ENCODE measurements at regions not wholly inside any gene's neighbourhood (a gene's known extent, or its start where the extent isn't known, plus 50 kb on each side); places are given as distances from the start of the nearest gene placed in this dataset.

GRCh38 chr20:58092871-58093270, 135.6 kb downstream of the ANKRD60 start:
- Histone ChIP-seq H3K9ac (ENCODE audit: low read length) (no peak overlapping the region), H3K27me3 (ENCODE audit: low read depth, low read length) (peaks cover 51% of the 10 kb centered on the region), H3K9me3 (ENCODE audit: insufficient read depth, low read length) (no peaks in the 10 kb centered on the region), H4K20me1 (ENCODE audit: insufficient read depth, low read length) (no peaks in the 10 kb centered on the region), H2AFZ (ENCODE audit: low read depth, low read length) (no peak overlapping the region), H3K79me2 (ENCODE audit: low read length) (no peaks in the 10 kb centered on the region), H3K4me3 (ENCODE audit: low read length) (no peak overlapping the region), H3K4me2 (ENCODE audit: low read length) (no peak overlapping the region), H3K4me1 (ENCODE audit: low read length) (no peaks in the 10 kb centered on the region), H3K36me3 (replicated peaks; ENCODE audit: low read depth, low read length) (no peaks in the 10 kb centered on the region), H3K27ac (ENCODE audit: low read length) (no peak overlapping the region)
- TF ChIP-seq EZH2phosphoT487 (IDR thresholded peaks at IDR 0.05; ENCODE audit: low read depth) (no peak), CTCF (IDR thresholded peaks at IDR 0.05; ENCODE audit: low read depth, low read length) (no peak)

GRCh38 chr20:58092353-58092752, 136.1 kb downstream of the ANKRD60 start:
- Histone ChIP-seq H3K4me3 (ENCODE audit: low read length) (no peak overlapping the region), H3K79me2 (ENCODE audit: low read length) (no peaks in the 10 kb centered on the region), H2AFZ (ENCODE audit: low read depth, low read length) (no peak overlapping the region), H3K9me3 (ENCODE audit: insufficient read depth, low read length) (no peaks in the 10 kb centered on the region), H3K9ac (ENCODE audit: low read length) (no peak overlapping the region), H4K20me1 (ENCODE audit: insufficient read depth, low read length) (no peaks in the 10 kb centered on the region), H3K36me3 (replicated peaks; ENCODE audit: low read depth, low read length) (no peaks in the 10 kb centered on the region), H3K4me2 (ENCODE audit: low read length) (no peak overlapping the region), H3K4me1 (ENCODE audit: low read length) (no peaks in the 10 kb centered on the region), H3K27ac (ENCODE audit: low read length) (no peak overlapping the region), H3K27me3 (ENCODE audit: low read depth, low read length) (peaks cover 46% of the 10 kb centered on the region)
- no peak for TF ChIP-seq EZH2phosphoT487 (IDR thresholded peaks at IDR 0.05; ENCODE audit: low read depth)
- TF ChIP-seq CTCF (IDR thresholded peaks at IDR 0.05; ENCODE audit: low read depth, low read length): no peak

GRCh38 chr20:58091810-58092209, 136.6 kb downstream of the ANKRD60 start:
- H3K27ac ChIP-seq (ENCODE audit: low read length): no peak overlapping the region
- H3K79me2 ChIP-seq (ENCODE audit: low read length): no peaks in the 10 kb centered on the region
- no peaks in the 10 kb centered on the region for H3K9me3 ChIP-seq (ENCODE audit: insufficient read depth, low read length)
- H3K27me3 ChIP-seq (ENCODE audit: low read depth, low read length): peaks cover 41% of the 10 kb centered on the region
- H3K36me3 ChIP-seq (replicated peaks; ENCODE audit: low read depth, low read length): no peaks in the 10 kb centered on the region
- no peak overlapping the region for H3K4me2 ChIP-seq (ENCODE audit: low read length)
- no peak overlapping the region for H2AFZ ChIP-seq (ENCODE audit: low read depth, low read length)
- H3K4me3 ChIP-seq (ENCODE audit: low read length): no peak overlapping the region
- H3K9ac ChIP-seq (ENCODE audit: low read length): no peak overlapping the region
- TF ChIP-seq CTCF (IDR thresholded peaks at IDR 0.05; ENCODE audit: low read depth, low read length) (no peak), EZH2phosphoT487 (IDR thresholded peaks at IDR 0.05; ENCODE audit: low read depth) (no peak)
- H4K20me1 ChIP-seq (ENCODE audit: insufficient read depth, low read length): no peaks in the 10 kb centered on the region
- H3K4me1 ChIP-seq (ENCODE audit: low read length): no peaks in the 10 kb centered on the region

GRCh38 chr20:58090161-58090560, 138.3 kb downstream of the ANKRD60 start:
- peaks cover 34% of the 10 kb centered on the region for H3K27me3 ChIP-seq (ENCODE audit: low read depth, low read length)
- H3K27ac ChIP-seq (ENCODE audit: low read length): no peak overlapping the region
- H3K9me3 ChIP-seq (ENCODE audit: insufficient read depth, low read length): no peaks in the 10 kb centered on the region
- no peaks in the 10 kb centered on the region for H3K36me3 ChIP-seq (replicated peaks; ENCODE audit: low read depth, low read length)
- no peaks in the 10 kb centered on the region for H3K79me2 ChIP-seq (ENCODE audit: low read length)
- H3K4me1 ChIP-seq (ENCODE audit: low read length): no peaks in the 10 kb centered on the region
- no peak overlapping the region for H3K9ac ChIP-seq (ENCODE audit: low read length)
- no peak overlapping the region for H3K4me3 ChIP-seq (ENCODE audit: low read length)
- no peak for TF ChIP-seq CTCF (IDR thresholded peaks at IDR 0.05; ENCODE audit: low read depth, low read length)
- no peak overlapping the region for H3K4me2 ChIP-seq (ENCODE audit: low read length)
- H4K20me1 ChIP-seq (ENCODE audit: insufficient read depth, low read length): no peaks in the 10 kb centered on the region
- H2AFZ ChIP-seq (ENCODE audit: low read depth, low read length): no peak overlapping the region
